Prostate gland (tissue), 2 donors: ENCODE measurements at regions not wholly inside any gene's neighbourhood (a gene's known extent, or its start where the extent isn't known, plus 50 kb on each side); places are given as distances from the start of the nearest gene placed in this dataset.
A peak's percentile ranks its signal among the peaks of the same experiment; 100 is the strongest.

Experiments
- CTCF ChIP-seq, 4 experiments: fragments of 200-600 bp in 2 of 4; fragments of 450-650 bp in 2 of 4; sonication (generic) in 2 of 4; IDR thresholded peaks; 1 replicate in 3 of 4; 2 replicates in 1 of 4; pipeline ENCODE4 v1.5.1; 2016 to 2019; ENCODE audit warnings: antibody characterized with exemption in 4 of 4, mild to moderate bottlenecking in 2 of 4, moderate library complexity in 2 of 4
- POLR2A ChIP-seq: fragments of 450-650 bp; IDR thresholded peaks from one replicate; pipeline ENCODE4 v1.6.1; 2016; ENCODE audit warnings: antibody characterized with exemption, mild to moderate bottlenecking
- POLR2AphosphoS5 ChIP-seq: sonication (generic); formaldehyde crosslinking; IDR thresholded peaks from one replicate; pipeline ENCODE4 v1.6.1; 2017; ENCODE audit warnings: antibody characterized with exemption

- TF ChIP-seq CTCF (IDR thresholded peaks at IDR 0.05) (no peak), POLR2AphosphoS5 (peak; percentile 21), POLR2A (no peak)
Observed at GRCh38 chr12:124411281-124411878, 116.5 kb downstream of the RFLNA start.
